Renal cortex interstitium (tissue), 11 donors: ENCODE measurements at regions not wholly inside any gene's neighbourhood (a gene's known extent, or its start where the extent isn't known, plus 50 kb on each side); places are given as distances from the start of the nearest gene placed in this dataset.

ENCODE experiments used
- DNase-seq, 11 donors: peaks; one replicate each; pipeline ENCODE4 v3.0.0-alpha.2; 2013; ENCODE audit warnings: low read depth in 9 of 11, low spot score in 4 of 11; ENCODE audit errors: extremely low read depth in 1 of 11

DNA sequence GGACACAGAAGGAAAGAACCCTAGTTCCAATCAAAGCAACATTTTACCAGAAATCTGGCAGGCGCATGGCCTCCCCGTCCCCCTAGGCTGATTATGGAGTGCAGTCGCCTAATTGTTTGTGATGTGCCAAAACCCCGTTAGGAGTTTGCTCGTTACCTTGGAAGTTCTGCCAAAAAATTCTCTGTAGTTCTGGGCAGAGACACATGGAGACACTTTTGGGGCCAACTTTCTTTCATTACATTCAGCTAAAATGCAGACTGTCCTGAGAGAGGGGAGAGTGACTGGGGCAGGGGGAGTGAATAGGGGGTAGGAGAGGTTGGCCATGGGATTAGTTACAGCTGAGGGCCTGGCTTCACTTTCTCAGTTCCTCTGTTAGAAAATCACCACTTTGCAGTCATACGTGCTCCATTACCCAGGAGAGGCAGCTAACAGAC is 158.0 kb upstream of the NPVF start:
- DNase-seq = no peak

DNA sequence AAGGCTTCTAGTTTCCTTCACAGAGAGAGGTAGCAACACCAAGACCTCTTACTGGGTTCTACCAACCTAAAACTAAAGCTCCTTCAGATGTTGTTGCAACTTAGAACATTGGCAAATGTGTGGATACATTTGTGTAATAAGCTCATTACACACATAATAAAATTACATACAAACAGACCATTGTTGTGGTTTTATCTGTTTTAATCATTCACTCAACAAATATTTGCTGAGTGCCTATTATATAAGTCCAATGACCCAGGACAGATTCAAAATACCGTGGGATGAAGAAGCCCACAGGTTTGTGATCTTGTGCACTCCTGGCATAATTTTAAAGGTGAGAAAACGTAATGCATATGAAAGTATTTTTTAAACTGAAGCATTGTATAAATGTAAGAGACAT is 160.4 kb upstream of the NPVF start:
- no peak for DNase-seq

DNA sequence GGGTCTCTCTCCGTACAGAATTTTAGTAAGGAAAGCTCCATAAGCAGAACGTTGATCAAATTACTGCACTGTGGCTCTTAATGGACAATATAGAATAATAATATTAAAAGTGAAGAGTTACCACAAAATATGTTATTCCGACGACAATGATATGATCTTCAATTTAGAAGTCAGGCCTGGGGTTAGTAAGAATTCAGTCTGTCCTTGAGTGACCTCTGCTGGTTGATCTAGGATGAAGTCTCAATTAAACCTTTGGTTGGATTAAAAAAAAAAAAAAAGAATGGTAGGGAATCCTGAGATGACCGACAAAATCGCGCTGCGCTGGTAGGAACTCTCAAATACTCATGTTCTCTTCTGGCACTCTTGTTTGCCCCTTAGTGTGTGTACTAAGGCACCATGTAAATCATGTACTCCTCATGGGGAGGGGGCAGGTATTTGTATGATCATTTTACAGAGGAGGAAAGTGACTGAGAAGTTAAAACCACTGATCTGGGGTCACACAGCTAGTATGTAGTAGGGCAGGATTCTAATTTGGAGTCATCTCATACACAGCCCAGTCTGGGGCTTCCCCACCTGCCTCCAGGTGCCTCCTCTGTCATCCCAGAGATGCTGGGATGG is 161.3 kb upstream of the NPVF start:
- DNase-seq = peak in 2 of 11 donors; percentile 78 to 81

DNA sequence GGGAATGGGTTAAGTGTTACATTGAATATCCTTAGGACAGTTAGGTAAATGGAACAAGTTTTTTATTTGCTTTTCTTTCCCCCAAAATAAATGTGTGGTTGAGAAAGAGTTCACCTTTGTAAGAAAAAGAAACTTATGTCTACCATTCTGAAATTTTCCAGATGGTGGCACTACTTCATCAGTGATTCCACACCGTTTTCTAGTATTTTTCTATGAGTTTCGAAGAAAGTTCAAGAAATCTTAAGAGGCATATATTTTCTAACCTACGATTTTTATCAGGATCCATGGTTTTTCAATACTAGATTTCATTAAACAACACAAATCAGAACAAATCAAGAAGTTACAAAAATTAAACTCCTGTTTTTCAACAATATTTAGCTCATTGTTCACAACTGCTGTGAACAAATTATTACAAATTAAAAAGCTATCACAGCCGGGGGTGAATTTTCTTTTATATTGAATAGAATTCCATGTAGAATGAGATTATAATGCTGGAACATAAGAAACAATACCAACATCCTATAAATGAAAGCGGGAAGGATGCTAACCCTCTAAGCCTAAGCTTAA is 163.1 kb upstream of the NPVF start:
- peak in 1 of 11 donors; percentile 58 for DNase-seq

DNA sequence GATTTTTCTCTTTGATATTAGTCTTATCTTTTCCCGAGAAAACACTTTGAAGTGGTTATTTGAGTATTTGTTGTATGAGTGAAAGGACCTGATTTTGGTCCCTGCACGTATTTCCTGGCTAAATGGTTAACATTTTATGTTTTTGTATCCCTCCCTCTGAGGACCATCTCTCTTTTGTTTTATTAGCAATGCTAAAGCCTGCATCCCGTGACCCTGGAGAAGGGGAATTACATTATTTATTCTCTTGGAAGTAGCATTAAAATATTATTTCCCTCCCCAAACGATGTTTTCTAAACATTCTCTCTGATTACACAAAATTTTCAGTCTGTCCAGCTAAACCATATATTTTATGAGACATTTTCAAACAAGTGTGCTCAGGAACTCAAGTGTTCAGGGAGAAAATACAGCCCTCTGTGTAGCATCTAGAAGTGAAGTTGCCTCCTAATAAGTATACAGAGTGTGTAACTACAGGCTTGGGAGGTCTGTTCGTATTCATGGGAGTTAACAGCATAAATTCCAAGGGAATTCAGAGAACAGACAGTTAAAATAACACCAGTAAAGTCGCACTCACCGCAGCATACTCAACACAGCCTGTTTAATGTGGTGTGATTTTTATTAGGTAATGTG is 163.8 kb upstream of the NPVF start:
- no peak for DNase-seq

DNA sequence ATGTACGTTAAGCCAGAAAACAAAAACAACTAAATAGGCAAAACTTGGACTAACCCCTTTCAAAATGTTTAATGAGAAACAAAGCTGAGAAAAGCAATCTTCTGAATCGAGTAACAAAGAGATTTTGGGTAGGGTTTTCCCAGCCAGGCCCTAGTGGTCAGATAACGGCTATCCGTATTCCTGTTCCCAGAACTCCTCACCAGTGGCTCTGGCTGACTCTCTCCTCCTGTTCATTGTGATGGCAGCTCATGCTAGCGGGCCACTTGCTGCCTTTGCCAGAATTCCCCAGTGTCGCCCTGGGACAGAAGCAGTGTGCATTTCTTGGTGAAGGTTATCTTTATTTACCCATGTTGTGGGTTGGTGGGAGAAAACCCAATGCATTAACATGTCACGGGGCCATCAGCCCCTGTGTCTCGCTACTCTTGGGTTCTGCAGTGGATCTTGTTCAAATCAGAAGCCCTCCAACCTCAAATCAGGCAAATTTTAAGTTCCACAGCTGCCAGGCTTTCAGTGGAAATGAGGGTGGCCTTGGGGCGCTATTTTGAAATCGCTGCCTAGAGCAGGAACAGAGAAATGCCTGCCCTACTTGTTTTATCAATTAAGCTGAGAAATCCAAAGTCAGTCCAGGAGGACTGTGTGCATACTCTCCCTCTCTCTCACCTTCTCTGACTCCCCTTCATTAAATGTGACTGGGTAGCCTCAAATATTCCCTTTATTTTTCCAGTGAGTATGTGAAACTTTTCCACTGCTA is 164.5 kb upstream of the NPVF start:
- DNase-seq = no peak

DNA sequence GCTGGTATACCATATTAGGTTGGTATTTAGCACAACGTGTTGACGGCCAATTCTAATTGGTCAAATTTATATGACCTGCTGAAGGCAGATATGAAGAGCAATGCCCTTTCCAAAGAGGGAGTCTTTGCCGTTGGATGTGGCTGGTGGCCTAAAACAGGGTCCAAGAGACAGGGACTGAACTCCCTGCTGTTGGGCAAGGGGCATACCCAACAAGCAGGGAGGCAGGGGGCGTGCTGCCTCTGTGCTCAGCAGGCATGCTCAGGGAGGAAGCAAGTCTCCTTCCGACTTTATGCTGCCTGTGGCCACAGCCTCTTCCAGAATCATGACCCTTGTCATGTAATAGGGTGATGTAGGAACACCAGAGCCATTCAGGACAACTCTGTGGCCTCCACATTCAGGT is 167.7 kb upstream of the NPVF start:
- no peak for DNase-seq

DNA sequence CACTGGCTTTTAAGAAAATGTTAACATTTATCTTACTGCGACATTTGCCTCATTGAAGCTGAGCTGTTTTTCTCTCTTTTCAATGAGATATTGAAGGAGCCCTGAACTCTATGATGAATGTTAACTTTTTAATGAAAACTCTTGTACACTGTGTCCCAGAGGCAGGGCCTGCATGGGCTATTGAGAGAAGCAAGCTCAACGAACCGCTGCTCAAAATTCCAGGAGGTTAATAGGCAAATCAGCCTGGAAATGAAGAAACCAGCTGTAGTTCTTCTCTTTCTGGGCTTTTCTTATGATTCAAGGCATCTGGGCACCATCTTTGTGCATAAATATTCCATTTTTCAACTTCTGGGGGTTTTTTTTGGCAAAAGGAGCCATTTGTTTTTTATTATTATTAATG is 168.4 kb upstream of the NPVF start:
- peak in 1 of 11 donors; percentile 60 for DNase-seq

DNA sequence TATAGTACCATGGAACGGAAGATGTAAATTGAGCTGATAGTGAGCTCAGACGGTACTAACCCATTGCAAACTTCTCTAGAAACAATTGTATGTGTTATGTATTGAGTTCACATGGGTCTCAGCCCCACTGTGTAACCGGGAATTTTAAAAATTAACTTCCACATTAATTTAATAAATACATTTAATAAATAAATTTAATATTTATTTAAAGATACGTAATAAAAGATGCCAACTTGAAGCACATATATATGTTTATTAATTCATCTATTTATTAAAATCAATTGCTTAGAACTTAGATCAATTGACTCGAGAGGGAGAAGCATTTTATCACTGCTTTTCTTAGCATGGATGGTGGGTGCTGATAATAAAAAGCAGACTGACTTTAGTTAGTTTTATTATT is 170.1 kb upstream of the NPVF start:
- DNase-seq = no peak

DNA sequence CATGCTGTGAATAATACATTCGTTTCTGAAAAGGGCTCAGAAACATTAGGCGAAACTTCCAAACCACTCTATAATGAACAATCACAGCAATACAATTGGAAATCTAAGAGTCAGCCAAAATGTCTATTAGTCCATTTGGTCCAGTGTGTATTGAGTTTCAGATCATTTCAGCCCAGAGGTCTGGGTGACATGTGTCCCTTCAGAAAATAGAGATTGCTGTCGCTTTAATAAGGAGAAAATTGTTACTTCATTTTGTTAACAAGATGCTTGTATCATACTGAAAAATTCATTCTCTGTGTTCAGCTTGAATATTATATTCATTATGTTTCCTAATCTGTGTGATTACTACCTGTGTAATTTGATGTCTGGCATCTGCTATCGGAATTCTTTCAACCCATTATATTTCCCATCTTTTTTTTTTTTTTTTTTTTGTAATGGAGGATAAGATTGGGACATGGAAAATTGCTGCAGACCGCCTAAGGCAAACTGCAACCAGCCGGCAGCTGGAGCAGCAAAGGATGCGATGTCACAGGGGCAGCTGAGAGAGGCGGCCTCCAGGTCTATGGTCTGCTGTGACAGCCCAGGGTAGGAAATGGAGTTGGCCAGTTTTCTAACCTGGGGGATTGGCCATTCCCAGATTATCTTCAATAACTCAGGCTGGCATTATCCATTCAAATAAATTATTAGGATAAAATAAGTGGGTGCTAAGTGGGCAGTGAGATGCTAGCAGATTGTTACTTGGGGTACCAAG is 170.9 kb upstream of the NPVF start:
- DNase-seq = no peak

DNA sequence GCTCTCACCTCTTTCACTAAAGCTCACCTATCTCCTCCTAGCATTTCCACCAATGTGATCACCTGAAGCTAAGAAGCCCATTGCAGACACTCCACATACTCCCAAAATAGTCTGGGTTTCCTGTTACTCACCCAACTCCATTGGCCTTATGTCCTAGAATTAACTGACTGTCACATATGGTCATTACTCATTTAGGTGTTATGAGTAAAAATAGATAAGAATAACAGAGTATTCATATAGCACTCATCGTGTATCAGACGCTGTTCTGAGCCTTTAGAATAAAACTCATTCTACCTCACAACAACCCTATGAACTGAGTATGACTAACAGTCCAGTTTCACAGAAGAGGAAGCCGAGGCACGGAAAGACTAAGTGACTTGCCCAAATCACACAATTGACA is 174.2 kb upstream of the NPVF start:
- no peak for DNase-seq

DNA sequence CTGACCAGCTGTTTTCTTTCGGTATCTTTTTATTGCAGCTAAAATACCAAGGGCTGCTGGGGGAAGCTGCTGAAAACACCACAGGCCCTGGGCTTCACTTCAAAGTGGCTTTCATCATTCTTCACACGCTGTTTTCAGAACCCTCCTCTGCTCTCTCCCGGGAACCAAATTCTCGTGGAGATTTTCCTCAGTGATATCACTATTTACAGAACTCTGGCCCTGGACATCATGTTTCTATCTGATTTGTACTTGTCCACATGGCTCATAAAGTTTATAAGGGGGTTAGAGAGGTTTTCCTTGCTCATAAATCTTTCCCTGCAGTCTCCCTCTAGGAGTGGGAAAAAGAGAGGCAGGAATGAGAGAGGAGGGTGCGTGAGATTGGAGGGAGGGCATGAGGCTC is 177.4 kb upstream of the NPVF start:
- DNase-seq = peak; percentile 72 to 93 (median 79)

DNA sequence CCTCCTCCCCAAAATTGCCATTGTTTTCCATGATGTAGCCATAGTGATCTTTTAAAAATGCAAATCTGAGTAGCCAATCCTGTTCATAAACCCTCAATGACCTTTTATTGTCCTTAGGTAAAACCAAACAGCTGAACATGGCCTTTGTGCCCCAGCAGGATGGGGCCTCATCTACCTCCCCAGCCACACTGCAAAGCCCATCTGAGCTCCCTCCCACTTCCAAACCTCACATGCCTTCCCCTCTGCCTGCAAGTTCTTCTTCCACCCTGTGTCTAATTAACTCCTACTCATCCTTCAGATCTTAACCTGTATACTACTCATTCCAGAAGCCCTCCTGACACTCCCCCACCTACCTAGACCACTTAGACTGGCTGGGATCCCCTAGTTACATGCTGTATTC is 178.8 kb upstream of the NPVF start:
- DNase-seq = no peak

DNA sequence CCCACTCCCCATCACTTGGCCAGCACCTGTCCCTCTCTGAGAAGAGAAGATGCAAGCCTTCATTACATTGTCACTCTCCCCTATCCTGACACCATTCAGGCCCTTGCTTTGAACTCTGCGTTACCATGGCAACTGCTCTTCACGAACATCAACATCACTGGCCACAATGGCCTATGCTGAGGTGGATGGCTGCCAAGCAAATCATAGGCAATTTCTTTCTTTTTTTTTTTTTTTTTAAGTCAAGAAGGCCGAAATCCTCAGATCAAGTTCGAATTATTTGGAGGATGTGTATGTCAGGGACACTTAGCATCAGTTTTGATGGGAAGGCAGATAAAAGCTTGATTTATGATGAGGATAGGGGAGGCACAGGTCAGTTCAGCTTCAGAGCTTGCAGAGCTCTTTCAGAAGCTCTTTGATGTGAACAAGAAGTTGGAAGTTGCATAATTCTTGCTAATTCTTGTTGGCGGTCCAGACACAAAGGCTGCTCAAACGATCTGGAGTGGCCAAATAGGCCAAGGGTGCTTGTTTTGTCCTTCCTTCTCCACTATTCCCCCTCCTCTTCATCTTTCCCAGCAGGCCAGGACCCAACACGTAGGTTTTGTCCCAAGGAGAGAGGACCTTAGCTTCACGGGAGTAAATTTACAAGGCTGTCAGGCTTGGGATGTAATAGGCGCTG is 179.9 kb upstream of the NPVF start:
- peak in 8 of 11 donors; percentile 60 to 83 (median 70) for DNase-seq

DNA sequence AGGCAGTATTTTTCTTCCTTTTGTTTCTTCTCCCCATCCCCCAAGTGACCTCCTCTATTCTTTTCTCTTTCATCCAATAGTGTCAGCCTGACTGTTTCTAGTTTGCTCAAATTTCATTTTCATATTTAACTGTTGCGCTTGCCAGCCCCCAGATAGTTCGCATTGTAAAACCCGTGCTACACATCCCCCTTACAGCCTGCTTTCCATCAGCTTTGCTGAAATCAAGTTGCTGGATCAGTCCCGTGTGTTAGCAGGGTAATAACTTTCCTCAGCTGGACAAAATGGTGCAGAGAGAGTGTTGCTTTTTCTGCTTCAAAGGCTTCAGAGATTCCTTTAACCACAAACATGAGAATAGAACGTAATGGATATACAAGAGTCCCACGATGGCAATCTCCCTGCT is 180.6 kb upstream of the NPVF start:
- DNase-seq = peak in 5 of 11 donors; percentile 50 to 82 (median 72)

DNA sequence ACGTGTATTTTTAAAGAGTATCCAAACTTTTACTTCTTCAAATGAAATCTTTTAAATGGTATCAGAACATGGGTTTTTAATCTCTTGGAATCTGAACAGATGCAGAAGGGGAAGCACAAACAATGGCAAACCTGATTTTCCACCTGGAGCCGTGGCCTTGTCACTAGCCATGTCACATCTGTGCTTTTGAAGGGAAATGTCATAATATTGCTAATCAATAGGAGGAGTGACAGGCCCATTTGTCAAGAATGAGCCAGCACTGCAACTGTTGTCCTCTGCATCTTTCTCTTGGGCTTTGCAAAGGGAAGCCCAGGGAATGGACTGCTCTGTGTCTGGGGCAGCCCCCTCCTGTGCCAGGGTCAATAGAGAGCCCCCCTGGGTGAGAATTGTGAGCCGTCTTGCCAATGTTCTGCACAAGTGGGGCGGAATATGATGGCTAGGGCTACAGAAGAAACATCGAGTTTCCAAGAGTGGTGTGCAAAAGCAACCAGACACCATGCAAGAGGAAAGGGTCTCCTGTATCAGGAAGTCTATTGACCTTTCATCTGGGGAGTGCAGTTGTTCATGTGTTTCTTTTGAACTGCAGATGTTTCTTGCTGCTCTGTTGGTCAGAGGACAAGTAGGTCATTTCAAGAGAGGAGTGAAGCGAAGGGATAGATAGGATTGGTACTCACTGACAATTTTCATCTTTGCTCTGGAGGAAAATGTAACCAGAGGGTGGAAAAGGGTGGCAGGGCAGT is 181.8 kb upstream of the NPVF start:
- no peak for DNase-seq

DNA sequence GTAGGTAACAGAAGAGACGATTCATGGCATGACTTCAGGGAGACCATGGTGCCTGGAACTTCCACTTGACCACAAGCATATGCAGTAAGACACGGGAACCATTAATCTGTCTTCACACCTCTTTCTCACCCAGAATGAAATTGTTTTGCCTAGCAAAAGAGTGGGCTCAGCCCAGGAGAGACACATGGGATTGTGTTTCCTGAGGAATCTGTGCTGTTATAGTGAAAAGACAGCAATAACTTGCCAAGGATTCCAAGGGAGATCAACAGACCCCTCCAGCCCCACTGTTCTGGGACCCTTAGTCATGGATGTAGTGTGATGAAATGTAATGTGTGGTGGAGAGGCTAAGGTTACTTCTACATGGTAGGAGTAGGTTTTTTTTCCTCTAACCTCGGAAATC is 192.5 kb upstream of the NPVF start:
- DNase-seq = no peak

DNA sequence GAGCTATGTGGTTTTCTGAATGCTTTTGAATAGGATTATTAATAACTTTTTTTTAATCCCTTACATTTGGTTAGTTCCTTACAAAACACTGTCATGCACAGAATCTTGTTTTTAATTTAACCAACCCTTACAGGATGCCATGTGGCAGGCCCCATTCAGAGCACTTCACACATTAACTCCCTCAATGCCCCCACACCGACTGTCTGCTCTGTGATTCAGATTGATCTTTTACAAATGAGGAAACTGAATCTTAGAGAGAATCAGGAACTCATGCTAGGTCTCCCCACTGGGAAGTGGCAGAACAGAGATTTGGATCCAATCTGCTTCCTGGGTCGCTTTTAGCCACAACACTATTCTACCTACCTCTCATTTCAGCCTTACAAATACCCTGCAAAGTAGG is 195.8 kb upstream of the NPVF start:
- no peak for DNase-seq
